ENCODE measurements at regions not wholly inside any gene's neighbourhood (a gene's known extent, or its start where the extent isn't known, plus 50 kb on each side); places are given as distances from the start of the nearest gene placed in this dataset.

GRCh38 chr21:32216293-32216692, 62.6 kb downstream of the MIS18A start:
- DNase-seq: no peak

GRCh38 chr21:32215306-32215685, 63.6 kb downstream of the MIS18A start:
- DNase-seq: no peak

GRCh38 chr21:32214654-32215305, 64.1 kb downstream of the MIS18A start:
- DNase-seq: no peak

GRCh38 chr21:32212116-32212515, 66.7 kb downstream of the MIS18A start:
- no peak for DNase-seq

DNA sequence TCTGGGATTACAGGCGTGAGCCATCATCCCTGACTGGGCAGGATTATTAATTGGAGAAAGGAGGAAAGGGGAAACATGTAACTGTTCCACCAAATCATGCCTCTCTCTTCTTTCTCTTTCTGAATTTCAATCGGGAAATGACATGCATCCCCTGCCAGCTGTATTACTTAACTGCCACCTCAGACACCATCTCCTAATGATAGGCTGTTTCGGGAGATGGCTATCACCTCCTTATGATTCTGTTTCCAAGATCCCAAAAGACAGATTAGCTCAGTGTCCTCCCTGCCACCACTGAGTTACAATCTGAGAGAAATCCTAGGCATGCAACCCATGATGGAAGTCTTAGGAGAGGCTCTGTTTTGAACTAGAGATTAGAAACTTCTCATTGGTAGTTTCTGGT, 67.5 kb downstream of the MIS18A start:
- no peak for DNase-seq

DNA sequence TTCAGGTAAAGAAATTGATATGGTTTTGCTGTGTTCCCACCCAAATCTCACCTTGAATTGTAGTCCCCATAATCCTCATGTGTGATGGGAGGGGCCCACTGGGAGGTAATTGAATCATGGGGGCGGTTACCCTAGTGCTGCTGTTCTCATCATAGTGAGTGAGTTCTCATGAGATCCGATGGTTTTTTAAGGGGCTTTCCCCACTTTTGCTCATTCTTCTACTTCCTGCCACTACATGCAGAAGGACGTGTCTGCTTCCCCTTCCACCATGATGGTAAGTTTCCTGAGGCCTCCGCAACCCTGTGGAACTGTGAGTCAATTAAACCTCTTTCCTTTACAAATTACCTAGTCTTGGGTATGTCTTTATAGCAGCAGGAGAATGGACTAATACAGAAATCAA, 69.3 kb downstream of the MIS18A start:
- no peak for DNase-seq

GRCh38 chr21:32207406-32207716, 71.5 kb downstream of the MIS18A start:
- no peak for DNase-seq

DNA sequence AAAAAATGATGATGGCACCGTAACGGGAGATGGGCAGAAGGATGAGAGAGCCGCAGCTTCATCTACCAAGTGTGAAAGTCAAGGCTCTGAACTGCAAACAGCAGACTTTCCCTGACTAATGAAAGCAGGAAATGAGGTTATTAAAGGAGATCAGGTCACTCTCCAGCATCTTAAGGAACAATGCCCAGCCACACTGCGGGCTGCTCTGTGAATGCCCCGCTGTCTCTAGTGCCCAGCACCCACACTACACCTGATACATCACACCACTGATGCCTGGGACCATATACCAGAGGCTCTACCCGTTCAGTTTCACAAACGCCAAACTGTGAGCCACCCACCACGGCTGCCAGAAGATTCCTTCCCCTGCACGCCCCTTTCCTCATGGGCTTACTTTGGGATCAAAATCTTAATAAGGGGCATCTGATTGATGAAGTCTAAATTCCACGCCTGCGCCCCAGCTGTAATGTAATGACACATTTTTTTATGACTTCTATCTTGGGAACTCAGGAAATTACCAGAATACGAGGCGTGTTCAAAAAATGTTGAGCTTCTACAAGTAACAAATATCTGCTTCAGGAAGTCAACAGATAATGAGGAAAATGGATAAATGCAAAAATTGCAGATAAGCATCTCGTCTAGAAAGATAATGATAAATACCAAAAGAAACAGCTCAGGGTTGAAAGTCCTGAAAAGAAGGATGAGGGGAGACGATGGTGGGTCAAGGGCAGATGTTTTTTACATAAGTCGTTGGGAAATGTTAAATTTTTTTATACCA, 72.0 kb downstream of the MIS18A start:
- no peak for DNase-seq

GRCh38 chr21:32203877-32204480, 74.9 kb downstream of the MIS18A start:
- no peak for DNase-seq

DNA sequence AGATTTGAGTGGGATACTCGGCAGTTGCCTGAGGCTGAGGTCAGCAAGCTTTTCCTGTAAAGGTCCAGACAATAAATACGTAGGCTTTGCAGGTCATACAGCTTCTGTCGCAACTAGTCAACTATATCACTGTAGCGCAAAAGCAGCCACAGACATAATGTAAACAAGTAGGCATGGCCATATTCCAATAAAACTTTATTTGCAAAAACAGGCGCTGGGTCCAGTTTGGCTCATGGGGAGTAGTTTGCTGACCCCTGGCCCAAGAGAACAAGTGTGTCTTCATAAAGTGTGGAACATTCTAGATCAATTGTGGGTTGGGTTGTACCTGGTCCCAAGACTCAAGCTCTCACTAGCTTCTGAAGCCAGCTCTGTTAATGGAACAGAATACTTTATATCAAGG, 78.8 kb downstream of the MIS18A start:
- DNase-seq: no peak

GRCh38 chr21:32198384-32198783, 80.5 kb downstream of the MIS18A start:
- no peak for DNase-seq

DNA sequence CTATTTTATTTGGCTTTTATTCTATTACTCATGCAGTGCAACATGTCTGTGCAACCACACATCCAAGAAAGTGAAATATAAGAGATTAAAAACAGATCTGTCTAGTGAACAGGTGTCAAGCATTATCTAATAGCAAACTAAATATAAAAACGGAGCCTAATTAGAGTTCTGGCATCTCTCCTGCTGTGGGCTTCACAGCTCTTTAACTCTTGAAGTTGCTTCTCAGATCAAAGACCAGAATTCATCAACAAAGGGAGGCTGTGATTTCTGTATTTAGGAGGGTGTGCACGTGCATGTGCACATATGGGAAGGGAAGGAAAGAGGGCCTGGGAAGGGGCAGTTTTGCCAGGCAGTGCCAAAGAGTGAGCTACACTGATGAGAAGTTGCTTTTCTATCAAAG, 81.0 kb downstream of the MIS18A start:
- DNase-seq: no peak

DNA sequence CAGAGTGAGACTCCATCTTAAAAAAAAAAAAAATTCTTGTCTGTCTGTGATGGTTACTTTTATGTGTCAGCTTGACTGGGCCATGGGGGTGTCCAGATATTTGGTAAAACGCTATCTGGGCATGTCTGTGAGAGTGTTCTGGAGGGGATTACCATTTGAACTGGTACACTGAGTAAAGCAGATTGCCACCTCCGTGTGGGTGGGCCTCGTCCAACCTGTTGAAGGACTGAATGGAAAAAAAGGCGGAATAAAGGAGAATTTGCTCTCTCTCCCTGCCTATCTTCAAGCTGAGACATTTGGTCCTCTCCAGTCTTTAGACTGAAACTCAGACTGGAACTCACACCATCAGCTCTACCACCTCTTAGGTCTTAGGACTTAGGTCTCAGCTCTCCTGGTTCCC, 82.8 kb downstream of the MIS18A start:
- DNase-seq: no peak

DNA sequence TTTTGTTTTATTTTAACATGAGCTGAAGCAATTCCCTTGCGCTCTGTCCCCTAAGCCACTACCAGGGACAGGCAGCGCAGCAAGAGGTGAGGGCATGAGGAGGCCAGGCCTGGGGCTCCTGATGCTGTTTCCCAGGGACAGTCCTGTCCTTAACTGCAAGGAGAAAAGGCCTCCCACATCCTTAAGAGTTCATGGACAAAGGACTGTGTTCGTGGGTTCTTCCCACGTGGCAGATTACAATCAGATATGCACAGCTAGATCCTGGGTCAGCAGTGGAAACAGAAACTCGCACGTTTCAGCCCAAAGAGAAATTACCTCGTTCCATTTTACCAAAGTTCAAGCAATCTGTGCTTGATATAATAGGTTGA, 85.8 kb downstream of the MIS18A start:
- no peak for DNase-seq

GRCh38 chr21:32192291-32193097, 86.4 kb downstream of the MIS18A start:
- DNase-seq: no peak

- no peak for DNase-seq
Measured at GRCh38 chr21:32190493-32191144, 88.2 kb downstream of the MIS18A start.

DNA sequence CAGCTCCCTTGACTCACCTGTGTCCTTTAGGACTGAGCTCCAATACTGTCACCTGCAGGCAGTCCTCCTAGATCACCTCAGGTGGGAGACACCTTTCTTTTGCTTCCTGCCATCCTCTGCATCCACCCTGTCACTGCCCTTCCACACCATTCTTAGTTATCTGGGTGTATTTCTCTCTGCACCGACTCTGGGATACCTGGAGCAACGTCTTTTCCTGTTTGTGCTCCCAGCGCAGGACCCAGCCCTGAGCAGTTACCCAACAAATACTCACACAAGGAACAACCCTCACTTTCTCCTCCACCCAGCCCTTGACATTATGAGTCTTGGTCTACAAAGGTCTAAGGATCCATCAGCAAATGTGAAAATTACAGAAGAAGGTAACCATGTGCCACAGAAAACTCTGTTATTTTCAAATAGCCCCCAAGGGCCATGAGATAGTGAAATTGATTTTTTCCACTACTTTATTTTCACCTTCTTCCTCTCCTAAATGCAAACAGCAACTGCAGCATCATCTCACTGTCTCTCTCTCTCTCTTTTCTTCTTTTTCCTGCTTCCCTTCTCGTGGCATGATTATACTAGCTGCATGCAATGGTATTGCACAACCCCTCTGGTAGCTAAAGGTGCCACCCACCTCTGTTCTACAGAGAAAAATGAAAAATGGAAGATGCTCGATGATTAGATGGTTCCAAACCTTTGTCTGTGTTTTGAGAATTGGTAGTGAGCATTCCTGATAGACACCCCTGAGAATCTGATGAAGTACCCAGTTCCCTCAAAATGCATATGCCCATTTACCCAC, 89.0 kb downstream of the MIS18A start:
- no peak for DNase-seq

DNA sequence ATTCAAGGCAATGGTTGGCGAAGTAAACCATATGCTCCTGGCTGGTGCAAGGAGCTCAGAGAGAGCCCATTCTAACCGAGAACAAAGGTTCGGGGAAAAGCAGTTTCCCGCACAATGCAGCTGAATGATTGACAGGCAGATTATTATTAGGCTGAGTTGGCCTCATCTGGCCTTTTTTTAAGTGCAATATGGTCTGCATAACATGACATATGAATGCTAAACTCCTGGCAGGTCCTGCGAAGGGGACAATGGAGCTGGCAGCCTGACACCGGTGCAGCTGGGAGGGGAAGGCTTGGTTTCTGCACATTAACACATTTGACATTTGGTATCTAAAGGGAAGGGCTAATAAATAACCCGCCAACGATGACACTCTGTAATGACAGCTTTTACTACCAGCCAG, 92.0 kb downstream of the MIS18A start:
- DNase-seq: no peak

DNA sequence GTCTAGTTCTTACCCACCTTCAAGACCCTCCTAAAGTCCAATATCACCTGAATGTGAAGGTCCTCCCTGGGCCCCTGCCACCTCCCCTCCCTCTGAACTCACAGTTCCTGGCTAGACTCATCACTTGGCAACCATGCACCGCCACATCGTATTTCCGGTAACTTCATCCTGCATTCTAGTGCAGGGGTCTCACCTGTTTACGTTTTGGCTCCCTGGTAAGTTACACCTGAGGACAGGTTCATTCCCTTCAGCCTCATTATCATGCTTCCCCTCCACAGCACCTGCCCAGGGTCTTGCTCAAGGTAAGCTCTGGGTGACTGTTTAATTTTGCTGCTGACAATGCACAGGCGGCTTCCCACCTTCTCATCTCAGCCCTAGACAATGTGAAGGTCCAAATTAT, 93.1 kb downstream of the MIS18A start:
- no peak for DNase-seq

DNA sequence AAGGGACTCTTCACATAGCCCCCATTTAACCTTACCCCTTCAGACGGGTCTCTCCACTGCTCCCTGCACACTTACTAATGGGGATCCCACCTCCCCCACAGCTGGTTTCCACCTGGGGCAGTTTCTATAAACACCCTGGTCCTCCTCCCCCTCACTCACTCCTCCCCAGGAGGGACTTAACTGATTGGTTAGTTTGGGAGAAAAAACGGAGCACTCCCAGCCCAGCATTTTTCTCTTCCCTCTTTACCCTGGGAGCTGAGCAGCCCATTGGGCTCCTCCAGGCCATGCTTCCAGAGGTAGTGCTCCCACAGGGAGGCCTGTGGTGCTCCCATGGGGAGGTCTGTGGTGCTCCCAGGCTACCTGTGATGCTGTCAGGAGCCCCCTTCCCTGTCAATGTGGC, 93.7 kb downstream of the MIS18A start:
- DNase-seq: no peak

DNA sequence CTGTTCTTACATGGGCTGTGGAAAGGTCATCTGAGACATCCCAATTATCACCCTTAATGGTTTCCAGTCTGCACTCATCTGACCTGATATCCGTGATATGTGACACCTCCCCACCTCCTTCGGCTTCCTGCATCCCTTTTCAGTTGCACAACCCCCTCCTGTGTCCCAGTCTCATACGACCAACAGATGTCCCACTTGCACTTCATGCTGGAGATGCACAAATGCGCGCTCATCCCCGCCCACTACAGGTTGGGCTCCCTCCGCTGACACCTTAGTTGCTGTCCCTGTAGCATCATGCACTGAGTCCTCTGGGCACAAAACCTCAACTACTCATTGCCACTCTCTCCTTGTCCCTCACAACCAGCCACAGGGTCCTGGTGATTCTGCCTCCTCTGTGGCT, 94.4 kb downstream of the MIS18A start:
- DNase-seq: no peak

DNA sequence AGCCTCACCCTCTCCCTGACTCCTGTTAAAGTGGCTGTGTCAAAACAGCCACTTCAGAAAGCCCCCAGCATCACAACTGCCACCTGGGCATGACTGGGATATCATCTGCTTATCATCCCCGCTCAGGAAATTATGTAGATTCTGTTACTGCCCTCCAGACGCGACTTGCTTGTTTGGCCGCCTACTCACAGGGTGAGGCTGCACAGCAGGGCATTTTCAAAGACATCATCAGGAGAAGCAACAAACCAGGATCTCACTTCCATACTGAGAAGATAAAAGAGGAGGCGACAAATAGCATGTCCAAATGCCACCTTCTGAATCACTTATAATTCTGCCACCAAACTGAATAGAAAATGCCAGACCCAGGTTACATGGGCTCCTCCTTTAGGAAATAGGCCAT, 94.8 kb downstream of the MIS18A start:
- no peak for DNase-seq

All from occipital lobe (tissue), 1 donor.